A673 (cell line): ENCODE measurements at regions not wholly inside any gene's neighbourhood (a gene's known extent, or its start where the extent isn't known, plus 50 kb on each side); places are given as distances from the start of the nearest gene placed in this dataset.
"Not testable (repeated sequence)": the region's sequence is repeated elsewhere in the genome, so short reads cannot be mapped to it uniquely, and the experiment has no call there.

Experiments
- EZH2 ChIP-seq: fragments of 200-600 bp; sonication (generic); IDR thresholded peaks from 2 replicates; pipeline ENCODE4 v1.6.1; 2017; ENCODE audit warnings: borderline replicate concordance, low read depth, mild to moderate bottlenecking, mixed read lengths, antibody characterized with exemption, low read length; ENCODE audit not compliant: poor library complexity, severe bottlenecking
- TF ChIP-seq, protein P1 (sequence below): fragments of 300-800, 200-600 bp; sonication (generic); conservative IDR thresholded peaks from 2 replicates; pipeline ENCODE4 v1.5.1; 2017; ENCODE audit warnings: low read depth, mild to moderate bottlenecking, antibody characterized with exemption, low read length, moderate library complexity, mixed read lengths

DNA sequence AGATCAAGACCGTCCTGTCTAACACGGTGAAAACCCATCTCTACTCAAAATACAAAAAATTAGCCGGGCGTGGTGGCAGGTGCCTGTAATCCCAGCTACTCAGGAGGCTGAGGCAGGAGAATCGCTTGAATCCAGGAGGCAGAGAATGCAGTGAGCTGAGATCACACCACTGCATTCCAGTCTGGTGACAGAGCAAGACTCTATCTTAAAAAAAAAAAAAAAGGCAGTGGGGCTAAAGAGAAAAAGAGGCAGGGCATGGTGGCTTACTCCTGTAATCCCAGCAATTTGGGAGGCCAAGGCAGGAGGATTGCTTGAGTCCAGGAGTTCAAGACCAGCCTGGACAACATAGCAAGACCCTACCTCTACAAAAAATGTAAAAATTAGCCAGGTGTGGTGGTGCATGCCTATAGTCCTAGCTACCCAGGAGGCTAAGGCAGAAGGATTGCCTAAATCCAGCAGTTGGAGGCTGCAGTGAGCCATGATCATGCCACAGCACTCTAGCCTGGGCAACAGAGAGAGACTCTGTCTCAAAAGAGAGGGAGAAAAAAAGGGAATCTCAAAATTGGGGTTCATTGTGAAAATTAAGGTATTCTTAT lies 106.4 kb downstream of the SKIDA1 start:
- TF ChIP-seq, protein P1, sequence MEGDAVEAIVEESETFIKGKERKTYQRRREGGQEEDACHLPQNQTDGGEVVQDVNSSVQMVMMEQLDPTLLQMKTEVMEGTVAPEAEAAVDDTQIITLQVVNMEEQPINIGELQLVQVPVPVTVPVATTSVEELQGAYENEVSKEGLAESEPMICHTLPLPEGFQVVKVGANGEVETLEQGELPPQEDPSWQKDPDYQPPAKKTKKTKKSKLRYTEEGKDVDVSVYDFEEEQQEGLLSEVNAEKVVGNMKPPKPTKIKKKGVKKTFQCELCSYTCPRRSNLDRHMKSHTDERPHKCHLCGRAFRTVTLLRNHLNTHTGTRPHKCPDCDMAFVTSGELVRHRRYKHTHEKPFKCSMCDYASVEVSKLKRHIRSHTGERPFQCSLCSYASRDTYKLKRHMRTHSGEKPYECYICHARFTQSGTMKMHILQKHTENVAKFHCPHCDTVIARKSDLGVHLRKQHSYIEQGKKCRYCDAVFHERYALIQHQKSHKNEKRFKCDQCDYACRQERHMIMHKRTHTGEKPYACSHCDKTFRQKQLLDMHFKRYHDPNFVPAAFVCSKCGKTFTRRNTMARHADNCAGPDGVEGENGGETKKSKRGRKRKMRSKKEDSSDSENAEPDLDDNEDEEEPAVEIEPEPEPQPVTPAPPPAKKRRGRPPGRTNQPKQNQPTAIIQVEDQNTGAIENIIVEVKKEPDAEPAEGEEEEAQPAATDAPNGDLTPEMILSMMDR = not testable (repeated sequence)
- TF ChIP-seq EZH2 = not testable (repeated sequence)
